Panc1 (cell line): ENCODE measurements at regions not wholly inside any gene's neighbourhood (a gene's known extent, or its start where the extent isn't known, plus 50 kb on each side); places are given as distances from the start of the nearest gene placed in this dataset.

Experiments
- ATAC-seq: fragments of 200-7000 bp; cut with Tn5 transposase; 2 replicates; pipeline ENCODE4 v1.9.1; 2020; ENCODE audit warnings: mild to moderate bottlenecking, moderate library complexity
- BruUV-seq: library from RNA; stranded (reverse); fragments of 400-500 nt; replicated peaks from 2 replicates; lab custom pipeline; 2021; lab: Mats Ljungman, UMichigan
- CTCF ChIA-PET: fragments of 300-600 bp; sonication (Branson Sonifier 250); formaldehyde crosslinking; loops from one replicate; lab custom pipeline; 2022; ENCODE audit warnings: antibody characterized with exemption; lab: Charles Lee
- POLR2A ChIA-PET: fragments of 300-600 bp; sonication (Branson Sonifier 250); formaldehyde crosslinking; loops from one replicate; lab custom pipeline; 2022; ENCODE audit warnings: antibody characterized with exemption; lab: Charles Lee
- DNase-seq: peaks from one replicate; pipeline ENCODE4 v3.0.0-alpha.2; 2010; ENCODE audit warnings: low read depth, low spot score
- H3K27ac ChIP-seq: 2 replicates; pipeline ENCODE4 v1.5.1; 2011; ENCODE audit warnings: mild to moderate bottlenecking, low read length, inconsistent platforms
- H3K27me3 ChIP-seq: fragments of 200-500 bp; sonication (Bioruptor generic); 2 replicates; pipeline ENCODE4 v1.6.0; 2014; ENCODE audit warnings: low read length, inconsistent platforms; ENCODE audit not compliant: control insufficient read depth, insufficient read depth
- H3K36me3 ChIP-seq: fragments of 200-500 bp; sonication (Bioruptor generic); 2 replicates; pipeline ENCODE4 v1.5.1; 2014; ENCODE audit warnings: inconsistent platforms, mild to moderate bottlenecking, low read length, moderate library complexity; ENCODE audit not compliant: control insufficient read depth, insufficient read depth
- H3K4me1 ChIP-seq: 2 replicates; pipeline ENCODE4 v1.5.1; 2011; ENCODE audit warnings: inconsistent platforms, mild to moderate bottlenecking, low read length, moderate library complexity; ENCODE audit not compliant: control insufficient read depth, insufficient read depth
- H3K4me3 ChIP-seq, 2 experiments: 2 replicates each; pipeline ENCODE4 v1.5.1; 2011 to 2012; ENCODE audit warnings: low read depth in 2 of 2, low read length in 2 of 2, mild to moderate bottlenecking in 2 of 2, inconsistent platforms in 1 of 2, moderate library complexity in 1 of 2
- H3K9me3 ChIP-seq: fragments of 200-500 bp; sonication (Bioruptor generic); 2 replicates; pipeline ENCODE4 v1.5.1; 2014; ENCODE audit warnings: low read depth, mild to moderate bottlenecking, inconsistent platforms, low read length, moderate library complexity; ENCODE audit not compliant: control insufficient read depth, insufficient read depth
- CTCF ChIP-seq: fragments of 450-650 bp; IDR thresholded peaks from 2 replicates; pipeline ENCODE4 v1.5.1; 2017; ENCODE audit warnings: mild to moderate bottlenecking
- POLR2AphosphoS5 ChIP-seq: IDR thresholded peaks from 2 replicates; pipeline ENCODE4 v1.6.1; 2012; ENCODE audit warnings: mild to moderate bottlenecking, low read depth, low read length, moderate library complexity
- REST ChIP-seq, 2 experiments: IDR thresholded peaks; 2 replicates each; pipeline ENCODE4 v1.6.1; 2011 to 2012; ENCODE audit warnings: low read depth in 2 of 2, control low read depth in 1 of 2, low read length in 1 of 2, mild to moderate bottlenecking in 1 of 2, moderate library complexity in 1 of 2; ENCODE audit not compliant: insufficient read depth in 1 of 2
- SIN3A ChIP-seq: IDR thresholded peaks from 2 replicates; pipeline ENCODE4 v1.6.1; 2012; ENCODE audit warnings: low read depth, mild to moderate bottlenecking, low read length, moderate library complexity, borderline replicate concordance; ENCODE audit not compliant: insufficient read depth
- TCF7L2 ChIP-seq: IDR thresholded peaks from 2 replicates; pipeline ENCODE4 v1.6.1; 2011; ENCODE audit warnings: mild to moderate bottlenecking, low read depth, low read length, inconsistent platforms
- in situ Hi-C: cut with HindIII; loops from 2 replicates; pipeline ENCODE4 v1.10.0; 2016; ENCODE audit warnings: low sequenced_read_pairs, low pct_unique_long_range_greater_than_20kb
- intact Hi-C: fragments of 100-400 bp; cut with micrococcal nuclease; formaldehyde crosslinking; loops from one replicate; pipeline ENCODE4 v1.10.0; 2022; ENCODE audit not compliant: unreplicated experiment

- no TSS peak for BruUV-seq
- no peaks in the 10 kb centered on the region for H3K4me1 ChIP-seq
- H3K36me3 ChIP-seq = no peaks in the 10 kb centered on the region
- ATAC-seq (no peak), DNase-seq (no peak)
- no peaks in the 10 kb centered on the region; the same call in 1 of the 2 replicates for H3K27me3 ChIP-seq
- no peak overlapping the region for H3K27ac ChIP-seq
- ChIA-PET POLR2A (no interaction called here), CTCF (no interaction called here)
- intact Hi-C loops = no loop called here
- no peaks in the 10 kb centered on the region for H3K9me3 ChIP-seq
- H3K4me3 ChIP-seq = no peak overlapping the region
- in situ Hi-C loops = no loop called here
- no peak for TF ChIP-seq SIN3A
- TF ChIP-seq CTCF = no peak
- no peak for TF ChIP-seq REST (IDR thresholded peaks at IDR 0.05; ENCODE audit: insufficient read depth in 1 of 2, low read depth in 2 of 2, low read length in 1 of 2)
- no peak for TF ChIP-seq POLR2AphosphoS5
- TF ChIP-seq TCF7L2 = no peak
Measured at GRCh38 chr13:112220296-112220875, 153.4 kb downstream of the SOX1 start.

GRCh38 chr13:112220925-112221324 is 154.0 kb downstream of the SOX1 start:
- H3K27me3 ChIP-seq = no peaks in the 10 kb centered on the region; the same call in 1 of the 2 replicates
- H3K27ac ChIP-seq = no peak overlapping the region
- CTCF ChIA-PET = no interaction called here
- DNase-seq = no peak
- TF ChIP-seq CTCF (no peak), POLR2AphosphoS5 (no peak), REST (IDR thresholded peaks at IDR 0.05; ENCODE audit: insufficient read depth in 1 of 2, low read depth in 2 of 2, low read length in 1 of 2) (no peak), SIN3A (no peak)
- H3K4me1 ChIP-seq = no peaks in the 10 kb centered on the region
- no TSS peak for BruUV-seq
- no peaks in the 10 kb centered on the region for H3K36me3 ChIP-seq
- H3K9me3 ChIP-seq = no peaks in the 10 kb centered on the region
- in situ Hi-C loops = no loop called here
- POLR2A ChIA-PET = no interaction called here
- ATAC-seq = no peak
- intact Hi-C loops = no loop called here
- H3K4me3 ChIP-seq = no peak overlapping the region
